ENCODE measurements at regions not wholly inside any gene's neighbourhood (a gene's known extent, or its start where the extent isn't known, plus 50 kb on each side); places are given as distances from the start of the nearest gene placed in this dataset.

DNA sequence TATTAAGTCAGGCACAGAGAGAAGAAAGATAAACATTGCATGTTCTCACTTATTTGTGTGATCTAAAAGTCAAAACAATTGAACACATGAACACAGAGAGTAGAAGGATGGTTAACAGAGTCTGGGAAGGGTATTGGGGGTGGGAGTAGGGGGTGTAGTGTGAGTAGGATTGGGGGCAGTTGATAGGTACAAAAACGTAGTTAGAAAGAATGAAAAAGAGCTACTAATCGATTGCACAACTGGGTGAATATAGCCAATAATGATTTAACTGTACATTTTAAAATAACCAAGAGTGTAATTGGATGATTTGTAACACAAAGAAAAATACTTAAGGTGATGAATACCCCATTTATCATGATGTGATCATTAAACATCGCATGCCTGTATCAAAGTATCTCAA, 333.3 kb downstream of the HAO1 start:
- no peaks in the 10 kb centered on the region for H3K9me1 ChIP-seq (ENCODE audit: insufficient read depth, low read length)
- in situ Hi-C loops (cut with MboI; ENCODE audit: low sequenced_read_pairs) (no loop called here), dilution Hi-C loops (cut with HindIII; ENCODE audit: low sequenced_read_pairs, unreplicated experiment) (no loop called here), intact Hi-C loops (cut with micrococcal nuclease) (no loop called here)
- no peak overlapping the region for H3K14ac ChIP-seq (replicated peaks; ENCODE audit: low read depth, low read length)
- H3K56ac ChIP-seq (ENCODE audit: extremely low read depth, insufficient read depth, low read length) = no peak overlapping the region
- no peak overlapping the region for H3K9ac ChIP-seq (ENCODE audit: low read depth, low read length)
- H2BK120ac ChIP-seq (ENCODE audit: low read depth, low read length) = no peak overlapping the region
- DNase-seq = no peak
- H3K36me3 ChIP-seq (ENCODE audit: control insufficient read depth, insufficient read depth, low read length) = no peaks in the 10 kb centered on the region
- ChIA-PET CTCF (no interaction called here), POLR2A (ENCODE audit: unreplicated experiment) (no interaction called here)
- TF ChIP-seq, protein P1, sequence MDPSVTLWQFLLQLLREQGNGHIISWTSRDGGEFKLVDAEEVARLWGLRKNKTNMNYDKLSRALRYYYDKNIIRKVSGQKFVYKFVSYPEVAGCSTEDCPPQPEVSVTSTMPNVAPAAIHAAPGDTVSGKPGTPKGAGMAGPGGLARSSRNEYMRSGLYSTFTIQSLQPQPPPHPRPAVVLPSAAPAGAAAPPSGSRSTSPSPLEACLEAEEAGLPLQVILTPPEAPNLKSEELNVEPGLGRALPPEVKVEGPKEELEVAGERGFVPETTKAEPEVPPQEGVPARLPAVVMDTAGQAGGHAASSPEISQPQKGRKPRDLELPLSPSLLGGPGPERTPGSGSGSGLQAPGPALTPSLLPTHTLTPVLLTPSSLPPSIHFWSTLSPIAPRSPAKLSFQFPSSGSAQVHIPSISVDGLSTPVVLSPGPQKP (IDR thresholded peaks at IDR 0.05; ENCODE audit: borderline replicate concordance, low read depth, low read length) = no peak
- no peak for TF ChIP-seq BHLHE40 (IDR thresholded peaks at IDR 0.05; ENCODE audit: low read depth, low read length)
- no peak for TF ChIP-seq MXI1 (IDR thresholded peaks at IDR 0.05; ENCODE audit: borderline replicate concordance, low read depth, low read length)
- no peak for TF ChIP-seq NFE2L2 (IDR thresholded peaks at IDR 0.05; ENCODE audit: low read depth, low read length)
- TF ChIP-seq, protein P2, sequence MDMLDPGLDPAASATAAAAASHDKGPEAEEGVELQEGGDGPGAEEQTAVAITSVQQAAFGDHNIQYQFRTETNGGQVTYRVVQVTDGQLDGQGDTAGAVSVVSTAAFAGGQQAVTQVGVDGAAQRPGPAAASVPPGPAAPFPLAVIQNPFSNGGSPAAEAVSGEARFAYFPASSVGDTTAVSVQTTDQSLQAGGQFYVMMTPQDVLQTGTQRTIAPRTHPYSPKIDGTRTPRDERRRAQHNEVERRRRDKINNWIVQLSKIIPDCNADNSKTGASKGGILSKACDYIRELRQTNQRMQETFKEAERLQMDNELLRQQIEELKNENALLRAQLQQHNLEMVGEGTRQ (IDR thresholded peaks at IDR 0.05; ENCODE audit: low read depth, low read length) = no peak
- no peak for TF ChIP-seq MAFK (IDR thresholded peaks at IDR 0.05; ENCODE audit: low read depth, low read length)
- no peak for TF ChIP-seq POLR2A (IDR thresholded peaks at IDR 0.05; ENCODE audit: low read depth, low read length)
- TF ChIP-seq RAD21 (IDR thresholded peaks at IDR 0.05; ENCODE audit: low read length) = no peak
- TF ChIP-seq, protein P3, sequence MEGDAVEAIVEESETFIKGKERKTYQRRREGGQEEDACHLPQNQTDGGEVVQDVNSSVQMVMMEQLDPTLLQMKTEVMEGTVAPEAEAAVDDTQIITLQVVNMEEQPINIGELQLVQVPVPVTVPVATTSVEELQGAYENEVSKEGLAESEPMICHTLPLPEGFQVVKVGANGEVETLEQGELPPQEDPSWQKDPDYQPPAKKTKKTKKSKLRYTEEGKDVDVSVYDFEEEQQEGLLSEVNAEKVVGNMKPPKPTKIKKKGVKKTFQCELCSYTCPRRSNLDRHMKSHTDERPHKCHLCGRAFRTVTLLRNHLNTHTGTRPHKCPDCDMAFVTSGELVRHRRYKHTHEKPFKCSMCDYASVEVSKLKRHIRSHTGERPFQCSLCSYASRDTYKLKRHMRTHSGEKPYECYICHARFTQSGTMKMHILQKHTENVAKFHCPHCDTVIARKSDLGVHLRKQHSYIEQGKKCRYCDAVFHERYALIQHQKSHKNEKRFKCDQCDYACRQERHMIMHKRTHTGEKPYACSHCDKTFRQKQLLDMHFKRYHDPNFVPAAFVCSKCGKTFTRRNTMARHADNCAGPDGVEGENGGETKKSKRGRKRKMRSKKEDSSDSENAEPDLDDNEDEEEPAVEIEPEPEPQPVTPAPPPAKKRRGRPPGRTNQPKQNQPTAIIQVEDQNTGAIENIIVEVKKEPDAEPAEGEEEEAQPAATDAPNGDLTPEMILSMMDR (conservative IDR thresholded peaks at IDR 0.05; ENCODE audit: low read depth, low read length) = no peak
- TF ChIP-seq FOS (IDR thresholded peaks at IDR 0.05; ENCODE audit: low read depth, low read length) = no peak
- no peak for TF ChIP-seq RFX5 (IDR thresholded peaks at IDR 0.05; ENCODE audit: low read depth, low read length)
- no peak for TF ChIP-seq CEBPB (IDR thresholded peaks at IDR 0.05; ENCODE audit: low read depth, low read length)
- no peak for TF ChIP-seq RCOR1 (IDR thresholded peaks at IDR 0.05; ENCODE audit: insufficient replicate concordance, low read length)
- TF ChIP-seq MAZ (IDR thresholded peaks at IDR 0.05; ENCODE audit: borderline replicate concordance, low read depth, low read length) = no peak
- no peak for TF ChIP-seq CHD1 (IDR thresholded peaks at IDR 0.05; ENCODE audit: low read depth, low read length)
- TF ChIP-seq SMC3 (IDR thresholded peaks at IDR 0.05; ENCODE audit: low read depth, low read length) = no peak
- H2BK5ac ChIP-seq (ENCODE audit: low read depth, low read length, poor library complexity, severe bottlenecking) = no peak overlapping the region
- no peaks in the 10 kb centered on the region for H3K9me3 ChIP-seq (ENCODE audit: control insufficient read depth, insufficient read depth, low read length)
- no CpG with 5 or more reads among the region's 3 CpGs for WGBS, 2 experiments (ENCODE audit: extremely low coverage in 2 of 2, insufficient read length in 1 of 2)
- no peak overlapping the region for H4K91ac ChIP-seq (ENCODE audit: insufficient read depth, low read depth, low read length)
- H2AK5ac ChIP-seq (ENCODE audit: low read depth, low read length) = no peak overlapping the region
- no peak overlapping the region for H4K8ac ChIP-seq (ENCODE audit: low read depth in 2 of 2, low read length in 2 of 2)
- BruUV-seq (replicated peaks) = no TSS peak
- no peak overlapping the region for H2BK15ac ChIP-seq (ENCODE audit: low read depth, low read length)
- no peaks in the 10 kb centered on the region for H3K79me1 ChIP-seq (ENCODE audit: low read depth in 1 of 2, low read length in 2 of 2)
- no peak overlapping the region for H2AK9ac ChIP-seq (replicated peaks; ENCODE audit: low read depth, low read length, poor library complexity)
- H3K4me1 ChIP-seq (ENCODE audit: control insufficient read depth, insufficient read depth, low read length) = no peaks in the 10 kb centered on the region
- H3K27ac ChIP-seq (ENCODE audit: insufficient read depth, low read length) = no peak overlapping the region
- no peak for ATAC-seq (ENCODE audit: low read depth)
- no peak overlapping the region for H3K4me3 ChIP-seq (ENCODE audit: insufficient read depth, low read depth, low read length)
- no peak overlapping the region for H3K4me2 ChIP-seq (ENCODE audit: low read depth, low read length)
- H2BK20ac ChIP-seq (ENCODE audit: low read depth, low read length) = no peak overlapping the region
- H3K4ac ChIP-seq (ENCODE audit: low read depth, low read length) = no peak overlapping the region
- no peaks in the 10 kb centered on the region for H4K20me1 ChIP-seq (ENCODE audit: insufficient read depth, low read length)
- no peak overlapping the region for H2AFZ ChIP-seq (replicated peaks; ENCODE audit: low read length, poor library complexity)
- no peak overlapping the region for H3K18ac ChIP-seq (ENCODE audit: low read depth, low read length)
- H4K5ac ChIP-seq (ENCODE audit: low read depth, low read length) = no peak overlapping the region
- no peak overlapping the region for H3K23ac ChIP-seq (ENCODE audit: low read depth, low read length)
- H3K27me3 ChIP-seq (ENCODE audit: control insufficient read depth, insufficient read depth, low read length) = no peaks in the 10 kb centered on the region
